Medulla oblongata (tissue), 1 donor: ENCODE measurements at regions not wholly inside any gene's neighbourhood (a gene's known extent, or its start where the extent isn't known, plus 50 kb on each side); places are given as distances from the start of the nearest gene placed in this dataset.
A peak's percentile ranks its signal among the peaks of the same experiment; 100 is the strongest.

Experiments
- DNase-seq: peaks from one replicate; pipeline ENCODE4 v3.0.0-alpha.2; 2015; ENCODE audit errors: extremely low spot score

GRCh38 chr10:88082806-88083596, 219.6 kb downstream of the PTEN start:
- no peak for DNase-seq

DNA sequence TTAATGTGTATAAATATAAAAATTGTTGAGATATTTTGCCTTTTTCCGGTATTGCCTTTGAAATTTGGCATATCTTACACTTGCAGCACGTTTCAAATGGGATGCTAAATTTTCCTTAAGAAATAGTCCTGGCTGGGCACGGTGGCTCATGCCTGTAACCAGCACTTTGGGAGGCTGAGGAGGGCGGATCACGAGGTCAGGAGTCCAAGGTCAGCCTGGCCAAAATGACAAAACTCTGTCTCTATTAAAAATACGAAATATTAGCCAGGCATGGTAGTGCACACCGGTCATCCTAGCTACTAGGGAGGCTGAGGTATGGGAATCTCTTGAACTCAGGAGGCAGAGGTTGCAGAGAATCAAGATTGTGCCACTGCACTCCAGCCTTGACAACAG, 220.2 kb downstream of the PTEN start:
- no peak for DNase-seq

DNA sequence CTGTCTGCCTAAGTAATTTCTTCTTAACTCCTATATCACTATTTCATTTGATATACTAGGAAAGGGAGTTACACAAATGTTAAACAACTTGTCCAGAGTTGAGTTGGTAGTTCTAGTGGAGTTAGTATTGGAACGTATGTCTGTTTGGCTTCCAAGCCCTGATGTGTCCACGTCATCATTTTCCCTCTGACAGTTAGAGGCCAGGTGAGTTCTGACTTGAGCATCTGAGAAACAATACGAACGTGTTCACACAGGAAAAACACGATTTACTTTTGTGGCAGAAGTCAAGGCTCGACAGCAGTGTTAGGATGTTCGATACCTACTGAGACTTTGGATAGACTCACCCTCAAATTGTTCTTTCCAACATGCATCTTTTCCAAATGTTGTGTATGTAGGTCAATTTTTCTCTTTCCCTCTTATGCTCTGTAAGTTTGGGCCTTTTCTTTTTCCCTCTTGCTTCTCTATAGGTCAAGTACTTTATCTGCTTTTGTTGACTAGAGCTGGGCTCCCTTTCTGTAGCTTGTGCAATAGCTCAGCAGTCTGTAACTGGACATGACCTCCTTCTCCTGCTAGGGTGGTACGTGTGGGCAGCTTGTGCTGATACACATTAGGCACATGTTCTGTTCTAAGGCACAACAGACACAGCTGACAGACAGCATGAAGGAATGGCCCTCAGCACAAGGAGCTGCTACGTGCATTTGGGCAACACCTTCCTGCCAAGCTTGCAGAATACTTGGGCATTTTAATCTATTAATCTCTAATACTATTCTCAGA, 222.9 kb downstream of the PTEN start:
- DNase-seq = no peak

- no peak for DNase-seq
Measured at GRCh38 chr10:88088441-88089340, 225.3 kb downstream of the PTEN start.

GRCh38 chr10:88089498-88089897, 226.1 kb downstream of the PTEN start:
- DNase-seq = no peak

DNA sequence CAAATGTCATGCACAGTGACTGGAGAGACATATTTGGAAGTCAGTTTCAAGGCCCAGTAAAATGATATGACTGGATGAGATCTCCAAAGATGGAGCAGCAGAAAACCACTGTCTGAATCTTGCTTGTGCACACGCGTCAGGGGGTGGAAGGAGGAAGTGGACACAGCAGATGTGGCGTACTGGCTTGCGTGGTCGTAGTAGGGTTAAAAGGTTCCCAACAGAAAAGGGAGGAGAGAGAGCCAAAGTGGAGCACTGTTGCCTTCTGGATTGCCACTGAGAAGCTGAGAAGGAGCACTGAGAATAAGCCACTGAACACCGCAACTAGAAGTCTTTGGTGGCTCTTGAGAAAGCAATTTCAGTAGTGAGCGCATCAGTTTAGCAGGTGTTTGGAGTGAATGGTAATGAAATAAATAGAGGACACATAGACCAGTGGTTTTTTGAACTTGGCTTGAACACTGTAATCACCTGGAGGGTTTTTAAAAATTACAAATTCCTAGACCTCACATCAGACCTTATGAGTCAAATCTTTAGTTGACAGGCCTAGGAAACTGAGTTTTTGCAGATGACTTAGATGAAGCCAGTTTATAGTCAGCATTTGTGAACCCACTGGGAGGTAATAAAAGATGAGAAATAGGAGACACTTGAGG, 227.3 kb downstream of the PTEN start:
- no peak for DNase-seq

DNA sequence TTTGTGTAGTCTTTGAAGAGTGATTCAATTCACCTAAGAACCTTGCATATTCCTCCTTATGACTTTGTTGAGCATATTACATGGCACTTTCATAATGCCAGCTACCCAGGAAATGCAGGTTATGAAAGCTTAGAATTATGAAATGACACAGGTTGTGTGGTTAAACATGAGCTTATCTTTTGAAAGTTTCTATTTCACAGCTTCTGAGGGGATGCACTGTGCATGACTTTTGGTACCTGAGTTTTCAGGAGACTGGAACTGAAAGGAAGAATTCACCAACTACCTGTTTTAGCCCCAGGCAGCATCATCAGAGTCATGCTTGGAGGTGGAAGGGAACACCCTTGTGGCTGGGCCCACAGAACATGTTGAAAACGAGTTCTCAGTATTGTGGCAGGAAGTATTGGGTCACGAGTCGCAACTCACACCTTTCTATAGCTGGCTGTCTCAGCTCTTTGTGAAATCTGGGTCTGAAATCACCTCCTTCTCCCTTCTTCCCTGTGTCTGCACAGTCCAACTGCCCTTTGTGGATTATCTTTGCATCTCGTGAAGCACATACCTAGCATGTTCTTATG, 228.2 kb downstream of the PTEN start:
- DNase-seq = no peak

GRCh38 chr10:88092265-88092664, 228.8 kb downstream of the PTEN start:
- DNase-seq = no peak

GRCh38 chr10:88092973-88093372, 229.5 kb downstream of the PTEN start:
- DNase-seq = no peak

DNA sequence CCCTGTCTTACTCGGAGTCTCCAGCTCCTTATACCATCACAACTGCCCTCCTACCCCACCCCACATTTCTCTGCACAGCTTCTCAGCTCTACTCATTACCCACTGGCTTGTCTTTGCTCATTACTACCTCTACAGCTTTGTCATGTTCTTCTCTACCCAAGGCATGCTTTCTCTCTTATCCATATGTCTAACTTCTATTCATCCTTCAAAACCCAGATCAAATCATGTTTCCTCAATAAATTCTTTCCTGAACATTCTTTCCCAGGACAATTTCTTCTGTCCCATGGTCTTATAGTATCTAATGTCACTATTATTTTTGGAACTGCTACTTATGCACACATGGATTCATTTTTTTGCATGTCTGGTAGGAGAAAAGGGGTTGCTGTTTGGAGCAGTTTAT, 231.4 kb downstream of the PTEN start:
- DNase-seq = no peak

GRCh38 chr10:88095223-88095721, 231.8 kb downstream of the PTEN start:
- DNase-seq = no peak

DNA sequence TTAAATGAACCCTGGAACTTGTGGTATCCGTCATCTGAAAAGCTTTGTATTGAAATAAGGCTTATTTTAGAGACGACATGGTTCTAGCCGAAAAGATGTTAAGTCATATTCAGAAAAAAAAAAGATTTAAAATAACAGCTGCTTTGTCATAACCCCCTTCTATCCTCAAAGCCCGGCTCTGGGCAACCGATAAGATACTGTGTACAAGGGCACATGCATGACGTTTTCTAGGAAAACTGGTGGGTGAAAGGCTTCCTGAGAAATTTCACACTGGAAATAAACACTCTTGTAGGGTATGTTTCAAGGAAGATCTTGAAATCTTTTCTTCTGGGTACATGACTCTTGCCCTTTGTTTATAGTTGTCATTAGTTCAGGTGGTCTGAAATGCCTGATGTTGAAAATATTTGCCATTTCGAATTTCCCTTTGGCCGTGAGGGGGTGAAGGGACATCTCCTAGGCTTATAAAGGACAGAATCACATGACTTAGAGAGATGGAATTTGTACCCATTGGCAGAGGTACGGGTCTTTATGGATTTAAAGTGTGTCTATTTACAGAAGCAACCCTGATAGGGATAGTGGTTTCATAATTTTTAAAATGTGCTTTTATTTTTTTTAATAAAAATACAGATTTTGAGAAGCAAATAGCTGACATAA, 232.5 kb downstream of the PTEN start:
- no peak for DNase-seq

- DNase-seq = no peak
Measured at GRCh38 chr10:88097092-88097516, 233.7 kb downstream of the PTEN start.

GRCh38 chr10:88097536-88097935, 234.1 kb downstream of the PTEN start:
- DNase-seq = no peak

GRCh38 chr10:88100281-88100680, 236.9 kb downstream of the PTEN start:
- no peak for DNase-seq

DNA sequence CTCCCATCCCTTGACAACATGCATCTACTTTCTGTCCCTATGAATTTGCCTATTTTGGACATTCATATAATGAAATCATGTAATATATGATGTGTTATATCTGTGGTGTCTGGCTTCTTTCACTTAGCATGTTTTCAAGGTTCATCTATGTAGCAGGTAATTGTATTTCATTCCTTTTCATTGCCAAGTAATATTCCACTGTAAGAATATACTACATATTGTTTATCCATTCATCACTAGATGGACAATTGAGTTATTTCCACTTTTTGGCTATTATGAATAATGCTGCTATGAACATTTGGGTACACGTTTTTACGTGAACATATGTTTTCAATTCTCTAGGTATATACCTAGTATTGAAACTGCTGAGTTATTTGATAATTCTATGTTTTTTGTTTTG, 238.2 kb downstream of the PTEN start:
- DNase-seq = no peak

DNA sequence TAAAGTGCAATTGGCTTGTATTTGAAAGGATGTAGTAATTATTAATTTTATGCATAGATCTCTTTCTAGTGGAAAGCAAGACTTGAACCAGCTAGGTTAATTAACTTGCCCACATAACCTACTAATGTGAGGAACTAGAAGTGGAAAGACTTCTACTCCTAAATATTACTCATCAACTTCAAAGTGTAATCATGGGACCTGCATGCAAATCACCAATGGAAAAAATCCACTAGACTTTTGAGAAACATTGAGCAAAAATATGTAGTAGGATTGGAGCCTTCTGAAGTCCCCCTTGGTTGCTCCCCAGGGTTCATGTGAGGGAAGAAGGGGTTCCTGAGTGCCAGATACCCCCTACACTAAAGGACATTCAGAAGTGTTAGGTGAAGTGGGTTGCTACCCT, 240.2 kb downstream of the PTEN start:
- no peak for DNase-seq

- no peak for DNase-seq
Measured at GRCh38 chr10:88104223-88104622, 240.8 kb downstream of the PTEN start.

DNA sequence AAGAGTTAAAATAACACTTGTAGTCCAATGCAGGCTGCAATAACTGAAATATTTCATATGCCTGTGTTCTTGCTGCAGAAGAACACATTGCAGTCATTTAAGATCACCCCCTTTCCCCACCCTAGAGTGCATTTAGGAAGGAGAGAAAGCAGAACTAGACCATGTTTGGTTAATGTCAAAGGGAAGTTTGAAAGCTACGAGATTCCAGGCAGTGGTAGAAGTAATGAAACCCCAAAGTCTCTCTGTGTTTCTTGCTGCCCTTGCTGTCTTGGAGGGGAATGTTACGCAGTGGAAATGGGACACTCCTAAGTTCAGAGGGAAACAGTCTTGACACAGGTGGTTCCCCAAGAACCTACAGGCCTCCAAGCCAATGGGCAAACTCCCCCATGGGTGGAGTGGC, 242.9 kb downstream of the PTEN start:
- peak; percentile 45 for DNase-seq

DNA sequence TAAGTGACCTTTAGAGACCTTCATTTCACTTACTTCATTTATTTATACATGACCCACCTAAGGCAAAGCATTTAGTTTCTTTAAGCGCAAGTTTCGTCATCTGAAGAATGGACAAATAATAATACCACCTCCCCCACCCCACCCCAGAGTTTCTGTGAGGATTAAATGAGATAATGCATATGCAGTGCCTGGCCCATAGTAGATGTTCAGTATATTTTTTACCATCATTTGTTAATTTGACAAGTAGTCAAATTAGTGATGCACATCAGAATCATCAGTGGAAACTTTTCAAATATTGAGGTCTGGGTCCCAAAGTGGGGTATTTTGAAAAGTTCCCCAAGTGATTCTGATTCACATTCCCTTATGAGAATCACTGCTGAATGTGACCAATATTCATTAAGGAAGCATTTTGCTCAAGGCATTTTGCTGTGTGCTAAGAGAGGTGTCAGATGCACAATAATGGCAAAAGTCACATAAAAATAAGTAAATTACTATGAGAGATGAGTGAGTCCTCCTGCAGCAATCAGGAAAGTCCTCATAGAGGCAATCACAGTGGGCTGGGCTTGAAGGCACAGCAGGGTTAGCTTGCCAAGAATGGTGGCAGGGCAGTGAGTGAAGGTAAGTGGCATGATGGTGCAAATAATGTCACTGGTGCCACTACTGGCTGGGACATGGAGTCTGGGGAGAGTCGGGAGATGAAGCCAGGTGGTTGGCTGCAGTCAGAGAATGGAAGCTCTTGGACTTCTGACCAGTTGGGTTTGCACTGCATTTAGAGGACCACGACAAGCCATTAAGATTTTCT, 244.1 kb downstream of the PTEN start:
- DNase-seq = no peak
